ENCODE measurements at regions not wholly inside any gene's neighbourhood (a gene's known extent, or its start where the extent isn't known, plus 50 kb on each side); places are given as distances from the start of the nearest gene placed in this dataset.

GRCh38 chr17:63124958-63125357 is 158.9 kb downstream of the TANC2 start:
- no peak for TF ChIP-seq CTCF (IDR thresholded peaks at IDR 0.05)
- TF ChIP-seq POLR2A (IDR thresholded peaks at IDR 0.05), result no peak
- TF ChIP-seq EP300 (IDR thresholded peaks at IDR 0.05), result no peak

Measured in ovary (tissue), 3 donors.